ENCODE measurements at regions not wholly inside any gene's neighbourhood (a gene's known extent, or its start where the extent isn't known, plus 50 kb on each side); places are given as distances from the start of the nearest gene placed in this dataset.

DNA sequence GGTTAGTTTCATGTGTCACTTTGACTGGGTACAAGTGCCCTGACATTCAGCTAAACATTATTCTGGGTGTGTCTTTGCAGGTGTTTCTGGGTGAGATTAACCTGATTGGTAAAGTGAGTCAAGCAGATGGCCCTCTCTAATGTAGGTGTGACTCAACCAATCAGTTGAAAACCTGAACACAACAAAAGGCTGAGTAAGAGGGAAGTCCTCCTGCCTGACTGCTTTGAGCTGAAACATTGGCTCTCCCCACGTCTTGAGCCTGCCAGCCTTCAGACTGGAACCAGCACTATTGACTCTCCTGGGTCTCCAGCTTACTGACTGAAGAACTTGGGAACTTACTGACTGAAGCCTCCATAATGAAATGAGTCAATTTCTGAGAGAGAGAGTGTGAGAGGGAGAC is 70.0 kb upstream of the C21orf91 start:
- DNase-seq, result no peak

DNA sequence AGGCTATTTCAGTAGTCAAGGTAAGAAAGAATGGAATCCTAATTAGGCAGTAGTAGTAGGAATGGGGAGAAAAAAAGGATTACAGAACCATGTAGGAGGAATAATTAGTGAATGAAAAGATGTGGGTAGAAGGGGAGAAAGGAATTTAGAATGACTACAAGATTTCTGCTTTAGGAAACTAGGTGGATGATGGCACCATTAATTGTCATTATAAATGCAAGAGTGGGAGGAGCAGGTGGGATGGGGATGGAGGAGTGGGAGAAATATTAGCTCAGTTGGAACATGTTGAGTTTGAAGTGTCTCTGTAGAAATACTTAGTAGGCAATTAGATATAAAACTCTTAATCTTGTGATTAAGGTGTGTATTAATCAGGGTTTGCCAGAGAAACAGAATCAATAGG is 50.0 kb upstream of the C21orf91 start:
- DNase-seq, result no peak

All from CD4-positive, alpha-beta T cell treated with Interleukin-17A for 4 hours (primary cell).